ENCODE measurements at regions not wholly inside any gene's neighbourhood (a gene's known extent, or its start where the extent isn't known, plus 50 kb on each side); places are given as distances from the start of the nearest gene placed in this dataset.

- ChIA-PET CTCF (no interaction called here), POLR2A (no interaction called here)
- no peak for TF ChIP-seq CTCF (IDR thresholded peaks at IDR 0.05; ENCODE audit: insufficient read depth, low read length, missing control alignments)
- no peak for DNase-seq (ENCODE audit: low read depth, low spot score)
- no peak overlapping the region for H3K4me3 ChIP-seq (ENCODE audit: low read depth, low read length)
These were observed 273.9 kb downstream of the ARAP2 start for GRCh38 chr4:35970366-35970960.

GRCh38 chr4:35972814-35973213, 271.5 kb downstream of the ARAP2 start:
- DNase-seq (ENCODE audit: low read depth, low spot score) = no peak
- no peak overlapping the region for H3K4me3 ChIP-seq (ENCODE audit: low read depth, low read length)
- ChIA-PET POLR2A (no interaction called here), CTCF (no interaction called here)
- TF ChIP-seq CTCF (IDR thresholded peaks at IDR 0.05; ENCODE audit: insufficient read depth, low read length, missing control alignments) = no peak

GRCh38 chr4:35975617-35976355, 268.5 kb downstream of the ARAP2 start:
- CTCF ChIA-PET = no interaction called here
- no peak for TF ChIP-seq CTCF (IDR thresholded peaks at IDR 0.05; ENCODE audit: insufficient read depth, low read length, missing control alignments)
- no peak for DNase-seq (ENCODE audit: low read depth, low spot score)
- H3K4me3 ChIP-seq (ENCODE audit: low read depth, low read length) = no peak overlapping the region
- POLR2A ChIA-PET = no interaction called here

- POLR2A ChIA-PET = no interaction called here
- no peak overlapping the region for H3K4me3 ChIP-seq (ENCODE audit: low read depth, low read length)
- TF ChIP-seq CTCF (IDR thresholded peaks at IDR 0.05; ENCODE audit: insufficient read depth, low read length, missing control alignments) = no peak
- DNase-seq (ENCODE audit: low read depth, low spot score) = no peak
- CTCF ChIA-PET = no interaction called here
These were observed 265.8 kb downstream of the ARAP2 start for GRCh38 chr4:35978551-35978950.

GRCh38 chr4:35982318-35982717, 262.0 kb downstream of the ARAP2 start:
- ChIA-PET POLR2A (no interaction called here), CTCF (no interaction called here)
- no peak for DNase-seq (ENCODE audit: low read depth, low spot score)
- no peak for TF ChIP-seq CTCF (IDR thresholded peaks at IDR 0.05; ENCODE audit: insufficient read depth, low read length, missing control alignments)
- H3K4me3 ChIP-seq (ENCODE audit: low read depth, low read length) = no peak overlapping the region

GRCh38 chr4:35986537-35986936, 257.8 kb downstream of the ARAP2 start:
- no peak for DNase-seq (ENCODE audit: low read depth, low spot score)
- ChIA-PET POLR2A (no interaction called here), CTCF (no interaction called here)
- H3K4me3 ChIP-seq (ENCODE audit: low read depth, low read length) = no peak overlapping the region
- no peak for TF ChIP-seq CTCF (IDR thresholded peaks at IDR 0.05; ENCODE audit: insufficient read depth, low read length, missing control alignments)
